Stimulated activated CD8-positive, alpha-beta memory T cell treated with anti-CD3 and anti-CD28 coated beads, Interleukin-2, amount 100 ng/mL, for 48 hours (primary cell): ENCODE measurements at regions not wholly inside any gene's neighbourhood (a gene's known extent, or its start where the extent isn't known, plus 50 kb on each side); places are given as distances from the start of the nearest gene placed in this dataset.

Experiments
- DNase-seq, 2 donors: peaks; one replicate each; pipeline ENCODE4 v3.0.0-alpha.2; 2020; ENCODE audit warnings: low read depth in 2 of 2

- DNase-seq, result no peak
These were observed 68.9 kb downstream of the NCR2 start for GRCh38 chr6:41404182-41404845.

DNA sequence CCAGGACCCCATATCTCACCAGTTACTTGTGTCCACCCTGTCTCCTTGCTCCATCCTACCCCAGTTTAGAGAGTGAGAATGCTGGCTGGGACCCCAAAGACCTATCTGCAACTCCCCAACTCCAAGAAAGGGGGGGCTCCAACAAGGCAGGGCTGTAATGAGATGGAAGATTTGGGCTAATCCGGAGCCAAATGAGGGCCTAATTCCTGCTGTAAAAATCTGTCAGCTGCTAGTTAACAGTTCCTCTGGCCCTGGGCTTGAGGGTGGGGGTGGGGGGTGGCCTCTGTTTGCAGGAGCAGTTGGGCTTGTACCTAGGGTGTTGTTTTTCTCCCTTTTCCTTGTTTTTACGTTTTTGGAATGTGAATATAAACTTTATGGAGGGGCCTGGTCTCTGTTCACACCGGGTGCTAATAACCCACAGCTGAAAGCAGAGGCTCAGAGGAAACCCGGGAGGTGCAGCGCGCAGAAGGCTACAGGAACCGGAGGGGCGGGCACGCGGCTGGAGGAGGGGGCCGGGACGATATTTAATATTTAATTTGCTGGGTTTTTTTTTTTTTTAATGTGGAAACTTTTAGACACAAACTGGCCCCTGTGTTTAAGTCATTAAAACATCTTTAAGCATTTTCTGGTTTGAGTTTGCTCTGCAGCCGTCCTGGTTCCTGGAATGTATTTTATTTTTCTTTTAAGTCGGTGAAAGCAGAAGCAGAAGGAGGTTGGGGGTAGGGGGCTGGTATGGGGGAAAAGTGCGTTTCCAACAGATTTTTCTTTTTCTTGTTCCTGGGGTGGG is 70.7 kb downstream of the NCR2 start:
- no peak for DNase-seq

GRCh38 chr6:41406728-41407489 is 71.5 kb downstream of the NCR2 start:
- DNase-seq, result no peak

DNA sequence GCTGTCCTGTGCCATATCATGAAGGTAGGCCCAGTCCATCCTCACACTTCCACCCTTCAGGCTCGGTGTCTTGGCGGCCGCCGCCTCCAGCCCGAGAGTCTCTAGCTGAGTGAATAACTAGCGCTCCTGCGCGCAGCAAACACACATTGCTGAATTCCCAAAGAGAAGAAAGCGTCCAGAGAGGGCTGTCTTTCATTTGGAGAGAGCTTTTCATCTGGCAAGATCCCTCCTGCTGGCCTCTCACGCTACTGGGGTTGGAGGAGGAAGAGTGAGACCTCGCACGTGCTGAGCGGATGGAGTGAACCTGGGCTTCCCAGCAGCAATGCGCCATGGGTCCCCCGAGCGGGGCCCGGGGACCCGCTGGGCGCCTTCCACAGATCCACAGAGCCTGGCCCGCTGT is 73.2 kb downstream of the NCR2 start:
- no peak for DNase-seq

DNA sequence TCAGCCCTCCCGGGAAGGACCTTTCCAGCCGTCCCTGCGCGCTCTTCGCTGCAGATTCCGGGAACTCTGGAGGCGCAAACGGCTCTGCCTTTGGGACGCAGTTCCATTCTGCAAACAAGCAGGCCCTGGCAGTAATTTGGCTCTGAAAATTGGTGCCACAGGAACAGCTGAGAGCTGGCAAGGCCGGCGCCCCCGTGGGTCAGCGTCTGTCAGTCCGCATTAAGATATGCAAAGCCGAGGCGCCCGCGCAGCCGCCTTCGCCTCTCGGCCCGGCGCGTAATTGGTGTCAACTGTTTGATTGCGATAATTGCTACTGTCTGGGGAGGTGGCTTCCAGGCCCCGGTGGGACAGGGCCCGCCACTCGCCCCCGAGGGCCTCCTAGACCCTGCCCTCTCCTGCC is 73.6 kb downstream of the NCR2 start:
- no peak for DNase-seq

- DNase-seq, result no peak
These were observed 74.1 kb downstream of the NCR2 start for GRCh38 chr6:41409489-41409888.

DNA sequence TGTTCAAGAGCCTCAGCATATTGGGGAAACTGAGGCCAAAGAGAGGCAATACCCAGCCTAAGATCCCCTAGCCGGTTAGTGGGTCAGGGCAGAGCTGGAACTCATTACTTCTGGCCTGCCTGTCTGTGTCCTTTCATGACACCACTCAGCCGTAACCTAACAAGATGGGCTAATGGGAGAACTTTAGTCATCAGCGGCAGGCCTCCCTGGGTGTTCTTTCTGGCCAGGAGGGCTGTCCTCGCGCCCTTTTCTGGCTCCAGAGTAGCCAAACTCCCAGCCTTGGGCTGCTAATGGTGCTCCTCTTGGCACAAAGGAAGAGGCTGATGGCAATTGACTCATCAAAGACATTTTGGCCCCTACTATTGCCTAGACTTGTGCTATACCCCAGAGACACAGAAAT is 76.6 kb downstream of the NCR2 start:
- no peak for DNase-seq

GRCh38 chr6:41413250-41413649 is 77.8 kb downstream of the NCR2 start:
- no peak for DNase-seq

DNA sequence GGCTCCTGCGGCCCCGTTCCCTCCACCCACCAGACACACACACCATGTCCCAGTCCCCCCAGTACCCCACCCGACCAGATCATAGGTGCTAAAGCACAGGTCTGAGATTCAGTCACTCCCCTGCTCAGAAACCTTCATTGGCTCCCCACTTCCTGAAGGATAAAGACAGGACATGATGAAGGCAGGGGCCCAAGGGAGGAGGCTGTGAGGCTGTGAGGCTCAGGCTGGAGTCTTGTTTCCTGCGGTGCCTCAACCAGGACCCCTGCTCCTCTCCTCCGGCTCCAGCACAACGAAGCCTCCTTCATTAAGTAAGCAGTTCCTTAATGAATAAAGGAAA is 81.1 kb downstream of the NCR2 start:
- DNase-seq, result no peak

DNA sequence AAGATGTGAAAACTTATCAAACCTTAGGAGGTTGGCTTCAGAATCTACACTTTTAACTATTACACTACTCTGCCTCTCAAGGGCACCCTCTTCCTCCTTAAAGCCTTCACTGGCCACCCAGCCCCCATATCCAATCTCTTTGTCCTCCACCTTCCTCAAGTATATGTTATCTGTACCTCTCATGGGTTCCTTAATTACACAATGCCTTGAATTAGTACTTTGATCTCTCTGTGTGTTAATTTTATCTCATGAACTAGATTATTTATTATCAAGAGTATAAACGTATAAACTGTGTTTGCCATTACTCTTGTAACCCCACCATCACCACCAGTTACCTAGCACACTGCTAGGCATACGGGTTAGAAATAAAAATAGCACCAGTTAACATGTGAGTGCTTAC is 83.3 kb downstream of the NCR2 start:
- no peak for DNase-seq

GRCh38 chr6:41419385-41419784 is 84.0 kb downstream of the NCR2 start:
- DNase-seq, result no peak

DNA sequence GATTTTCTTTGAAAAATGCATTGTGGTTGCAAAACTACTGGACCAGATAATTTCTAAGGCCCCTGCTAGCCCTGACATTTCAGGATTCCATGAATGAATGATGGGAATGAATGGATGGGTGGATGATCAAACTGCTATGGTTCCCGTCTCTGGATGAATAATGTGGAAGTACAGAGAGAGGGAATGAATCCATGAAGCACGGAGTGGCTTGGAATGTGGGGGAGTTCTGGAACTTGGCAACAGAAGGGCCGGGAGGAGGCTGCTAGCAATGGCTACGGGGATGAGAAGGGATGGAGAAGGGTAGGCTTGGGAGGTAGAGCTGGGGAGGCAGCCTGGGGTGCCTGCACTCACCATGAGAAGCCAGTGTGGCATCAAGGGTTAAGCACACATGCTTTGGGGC is 84.8 kb downstream of the NCR2 start:
- no peak for DNase-seq

- no peak for DNase-seq
These were observed 86.8 kb downstream of the NCR2 start for GRCh38 chr6:41422161-41422560.

DNA sequence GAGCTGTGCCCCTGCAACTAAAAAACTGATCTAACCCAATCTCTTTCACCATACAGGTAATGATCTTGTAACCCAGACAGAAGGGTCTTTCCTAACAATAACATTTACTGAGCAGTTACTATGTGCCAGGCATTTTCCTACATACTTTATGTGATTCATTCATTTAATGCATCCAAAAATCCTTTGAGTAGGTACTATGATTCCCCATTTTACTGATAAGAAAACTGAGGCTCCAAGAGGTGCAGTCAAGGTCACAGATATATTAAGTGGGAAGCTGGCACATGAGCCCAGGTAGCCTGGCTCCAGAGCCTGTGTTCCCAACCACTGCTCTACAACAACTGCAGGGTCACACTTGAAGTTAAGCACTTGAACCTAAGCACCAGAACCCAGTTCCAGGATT is 87.6 kb downstream of the NCR2 start:
- no peak for DNase-seq

GRCh38 chr6:41424370-41425058 is 89.1 kb downstream of the NCR2 start:
- peak; percentile 59 to 78 for DNase-seq

- DNase-seq, result no peak
These were observed 90.1 kb downstream of the NCR2 start for GRCh38 chr6:41425511-41425910.

DNA sequence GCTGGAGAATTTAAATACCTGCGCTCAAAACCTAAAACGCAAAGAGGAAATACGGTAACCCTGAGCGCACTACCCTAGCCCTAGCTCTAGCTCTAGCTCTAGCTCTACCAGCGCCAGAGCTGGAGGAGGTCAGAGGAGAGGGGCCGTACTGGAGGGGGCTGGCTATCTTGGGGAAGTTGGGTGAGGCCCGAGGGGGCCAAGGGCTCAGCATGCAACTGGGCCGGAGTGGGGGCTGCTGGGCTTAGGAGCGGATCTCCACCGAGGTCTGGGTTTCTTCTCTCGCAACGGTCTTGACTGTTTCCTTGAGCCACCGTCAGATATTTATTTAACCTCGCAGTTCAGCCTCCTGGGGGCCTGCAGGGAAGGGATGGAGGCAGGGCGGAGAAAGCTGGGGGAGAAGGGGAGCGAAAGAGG is 91.0 kb downstream of the NCR2 start:
- no peak for DNase-seq

- no peak for DNase-seq
These were observed 91.7 kb downstream of the NCR2 start for GRCh38 chr6:41426888-41427641.

DNA sequence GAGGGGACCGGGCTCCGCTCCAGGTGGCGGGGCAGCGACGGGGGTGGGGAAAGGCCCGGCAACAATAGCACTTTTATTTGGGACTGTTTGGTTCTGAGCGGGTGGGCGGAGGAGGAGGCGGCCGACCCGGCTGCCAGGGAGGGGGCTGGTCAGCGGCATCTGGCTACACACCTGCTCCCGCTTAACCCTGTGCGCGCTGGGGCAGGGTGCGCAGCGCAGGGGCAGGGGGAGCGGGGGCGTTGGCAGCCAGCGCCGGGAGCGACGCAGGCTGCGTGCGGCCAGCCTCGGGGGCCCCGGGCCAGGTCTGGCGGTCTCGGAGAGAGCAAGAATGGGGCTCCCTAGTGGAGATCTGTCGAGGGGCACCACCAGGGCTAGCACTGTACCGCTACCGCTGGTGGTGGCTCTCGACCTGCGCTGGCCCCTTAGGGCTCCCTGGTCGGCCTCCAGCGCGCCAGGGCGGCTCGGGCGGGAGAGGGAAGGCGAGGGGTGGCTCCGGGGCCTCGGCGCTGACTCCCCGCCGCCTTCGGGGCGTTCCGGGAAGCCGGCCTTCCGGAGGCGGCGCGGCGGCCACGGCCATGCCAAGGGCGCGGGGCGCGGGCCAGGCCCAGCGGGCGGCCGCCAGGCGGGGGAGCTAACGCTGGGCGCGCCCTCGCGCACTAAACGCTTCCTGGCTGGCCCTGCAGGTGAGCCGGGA is 92.4 kb downstream of the NCR2 start:
- peak in 1 of 2 donors; percentile 12 for DNase-seq

GRCh38 chr6:41428336-41428995 is 93.1 kb downstream of the NCR2 start:
- no peak for DNase-seq
